RWPE1 (cell line): ENCODE measurements at regions not wholly inside any gene's neighbourhood (a gene's known extent, or its start where the extent isn't known, plus 50 kb on each side); places are given as distances from the start of the nearest gene placed in this dataset.

Experiments used
- CTCF ChIA-PET: fragments of 350-600 bp; sonication (Branson Sonifier 250); formaldehyde crosslinking; extraction: SDS; loops from one replicate; lab custom pipeline; 2021; lab: Yijun Ruan, JAX
- POLR2A ChIA-PET: fragments of 400-600 bp; formaldehyde crosslinking; extraction: SDS; loops from one replicate; lab custom pipeline; 2020; ENCODE audit warnings: antibody characterized with exemption; ENCODE audit not compliant: low non-redundant PET; lab: Yijun Ruan, JAX
- DNase-seq: peaks from one replicate; pipeline ENCODE4 v3.0.0; 2012; ENCODE audit warnings: low spot score
- H3K27ac ChIP-seq: fragments of 450-650 bp; 2 replicates; pipeline ENCODE4 v1.5.1; 2017
- TF ChIP-seq, protein P1 (sequence below): fragments of 450-650 bp; conservative IDR thresholded peaks from 2 replicates; pipeline ENCODE4 v1.5.1; 2017; ENCODE audit warnings: low read depth, mild to moderate bottlenecking

DNA sequence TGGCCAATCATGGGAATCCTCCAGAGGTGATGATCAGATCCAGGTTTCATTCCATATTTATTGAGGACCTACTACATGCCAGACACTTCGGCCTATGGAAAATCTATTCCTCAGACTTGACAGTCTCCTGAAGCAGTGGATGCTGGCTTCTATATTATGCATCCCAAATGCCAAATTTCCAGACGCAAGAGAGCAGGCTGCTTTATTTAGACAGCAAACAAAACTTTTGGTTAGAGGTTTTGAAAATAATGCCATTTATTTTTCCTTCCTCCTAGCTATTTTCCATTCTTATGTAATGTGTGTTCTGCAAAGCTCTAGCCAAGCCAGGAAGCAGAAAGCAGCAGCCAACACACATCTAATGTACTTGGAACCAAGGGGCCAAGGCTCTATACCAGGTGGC is 330.8 kb downstream of the GPAM start:
- CTCF ChIA-PET, result interaction anchor here (0.6 kb wide), 1 partner anchor 303 kb away, joined by 4 read pairs; no protein-coding TSS in a partner anchor

DNA sequence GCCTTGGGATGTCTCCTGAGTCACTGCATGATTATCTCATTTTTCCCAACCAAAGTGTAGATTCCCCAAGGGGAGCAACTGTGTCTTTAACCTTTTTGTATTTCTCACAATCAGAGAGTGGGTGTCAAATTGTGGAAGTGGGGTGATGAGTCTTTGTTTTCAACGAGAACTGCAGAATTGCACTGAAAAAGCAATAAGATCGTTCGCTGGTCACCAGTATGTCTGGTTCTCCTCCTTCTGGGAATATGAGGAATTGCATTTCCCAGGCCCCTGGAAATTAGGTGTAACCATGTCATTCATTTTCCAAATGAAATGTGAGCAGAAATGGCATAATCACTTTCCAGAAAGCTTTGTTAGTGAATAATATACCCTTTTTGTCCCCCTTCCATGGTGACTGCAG is 326.9 kb downstream of the GPAM start:
- no peak for DNase-seq
- ChIA-PET POLR2A (no interaction called here), CTCF (no interaction called here)
- TF ChIP-seq, protein P1, sequence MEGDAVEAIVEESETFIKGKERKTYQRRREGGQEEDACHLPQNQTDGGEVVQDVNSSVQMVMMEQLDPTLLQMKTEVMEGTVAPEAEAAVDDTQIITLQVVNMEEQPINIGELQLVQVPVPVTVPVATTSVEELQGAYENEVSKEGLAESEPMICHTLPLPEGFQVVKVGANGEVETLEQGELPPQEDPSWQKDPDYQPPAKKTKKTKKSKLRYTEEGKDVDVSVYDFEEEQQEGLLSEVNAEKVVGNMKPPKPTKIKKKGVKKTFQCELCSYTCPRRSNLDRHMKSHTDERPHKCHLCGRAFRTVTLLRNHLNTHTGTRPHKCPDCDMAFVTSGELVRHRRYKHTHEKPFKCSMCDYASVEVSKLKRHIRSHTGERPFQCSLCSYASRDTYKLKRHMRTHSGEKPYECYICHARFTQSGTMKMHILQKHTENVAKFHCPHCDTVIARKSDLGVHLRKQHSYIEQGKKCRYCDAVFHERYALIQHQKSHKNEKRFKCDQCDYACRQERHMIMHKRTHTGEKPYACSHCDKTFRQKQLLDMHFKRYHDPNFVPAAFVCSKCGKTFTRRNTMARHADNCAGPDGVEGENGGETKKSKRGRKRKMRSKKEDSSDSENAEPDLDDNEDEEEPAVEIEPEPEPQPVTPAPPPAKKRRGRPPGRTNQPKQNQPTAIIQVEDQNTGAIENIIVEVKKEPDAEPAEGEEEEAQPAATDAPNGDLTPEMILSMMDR, result no peak
- H3K27ac ChIP-seq, result no peak overlapping the region

More for the DNA sequence above, 330.8 kb downstream of the GPAM start:
- DNase-seq, result no peak
- POLR2A ChIA-PET, result no interaction called here
- TF ChIP-seq, protein P1, result no peak
- no peak overlapping the region for H3K27ac ChIP-seq

DNA sequence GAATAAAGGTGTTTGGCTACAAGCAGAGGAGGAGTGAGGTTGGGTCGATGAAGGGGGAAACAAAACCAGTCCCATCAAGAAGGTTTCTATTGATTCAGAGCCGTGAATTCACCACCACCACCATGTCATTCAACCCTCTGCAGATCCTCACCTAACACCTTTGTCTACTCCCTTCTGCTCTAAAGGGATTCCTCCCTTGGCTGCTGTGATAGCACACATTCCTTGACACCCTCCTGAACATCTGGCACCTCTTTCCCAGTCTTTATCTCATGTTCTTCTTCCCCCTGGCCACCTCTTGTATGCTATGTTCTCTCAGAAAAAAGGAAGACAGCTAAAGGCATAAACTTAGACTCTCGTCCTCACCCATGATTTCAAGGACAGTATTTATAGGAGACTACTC is 318.0 kb downstream of the GPAM start:
- H3K27ac ChIP-seq, result no peak overlapping the region
- no peak for DNase-seq
- TF ChIP-seq, protein P1, result no peak
- ChIA-PET CTCF (interaction anchor here (0.7 kb wide), 1 partner anchor 10 kb away, joined by 3 read pairs; no protein-coding TSS in a partner anchor), POLR2A (no interaction called here)

DNA sequence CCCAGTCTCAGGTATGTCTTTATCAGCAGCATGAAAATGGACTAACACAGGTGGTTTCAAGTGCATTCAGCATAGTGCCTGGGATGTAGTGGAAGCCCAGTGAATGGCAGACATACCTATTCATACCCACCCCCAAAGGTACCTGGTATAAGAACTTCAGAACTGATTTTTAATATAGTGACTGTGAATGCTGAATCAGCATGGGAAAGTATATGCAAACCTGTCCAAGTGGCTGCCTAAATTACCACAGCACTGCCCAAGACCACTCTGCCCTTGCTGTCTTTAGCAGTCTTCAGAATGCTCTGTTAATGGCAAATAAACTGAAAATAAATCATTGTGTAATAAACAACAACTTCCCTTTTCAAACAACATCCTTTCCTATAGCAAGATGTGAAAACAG is 312.1 kb downstream of the GPAM start:
- ChIA-PET CTCF (no interaction called here), POLR2A (no interaction called here)
- no peak overlapping the region for H3K27ac ChIP-seq
- TF ChIP-seq, protein P1, result no peak
- DNase-seq, result no peak

DNA sequence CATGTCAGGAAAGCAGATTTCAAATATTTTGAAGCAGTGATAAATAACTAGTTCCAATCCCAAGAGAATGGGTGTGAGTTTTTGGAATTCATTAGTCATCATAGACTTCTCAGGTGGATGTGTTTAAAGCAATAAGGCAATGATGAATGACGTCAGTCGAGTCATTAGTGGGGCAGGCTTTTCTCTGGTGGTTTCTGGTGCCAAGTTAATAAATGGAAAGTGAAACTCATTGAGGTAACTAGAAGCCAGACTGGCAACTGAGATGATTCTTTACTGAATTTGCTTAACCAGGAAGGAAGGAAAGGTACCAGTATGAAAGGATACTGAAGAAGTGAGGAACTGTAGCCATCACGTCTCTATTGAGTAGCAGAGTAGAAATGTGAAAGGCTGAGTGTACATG is 311.0 kb downstream of the GPAM start:
- H3K27ac ChIP-seq, result no peak overlapping the region
- ChIA-PET POLR2A (no interaction called here), CTCF (no interaction called here)
- TF ChIP-seq, protein P1, result no peak
- DNase-seq, result no peak

DNA sequence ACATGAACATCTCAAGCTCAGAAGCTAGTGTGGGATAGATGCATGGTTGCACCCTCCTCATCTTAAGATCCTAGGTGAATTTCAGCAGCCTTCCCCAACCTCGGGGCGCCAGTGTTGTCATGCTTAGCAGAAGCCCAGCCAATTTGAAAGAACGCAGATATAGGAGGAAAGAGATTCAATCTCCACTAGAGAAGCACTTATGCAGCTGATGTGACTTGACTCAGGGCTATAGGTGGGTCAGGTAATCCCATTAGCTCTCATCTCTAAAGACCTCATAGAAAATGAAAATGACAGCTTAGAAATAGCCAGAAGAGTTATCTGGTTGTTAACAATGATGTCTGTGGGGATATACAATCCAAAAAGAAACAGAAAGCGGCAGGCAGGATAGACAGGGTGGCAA is 310.5 kb downstream of the GPAM start:
- no peak overlapping the region for H3K27ac ChIP-seq
- no peak for DNase-seq
- TF ChIP-seq, protein P1, result no peak
- CTCF ChIA-PET, result no interaction called here
- POLR2A ChIA-PET, result no interaction called here
